Progenitor cell of endocrine pancreas (in vitro differentiated cells): ENCODE measurements at regions not wholly inside any gene's neighbourhood (a gene's known extent, or its start where the extent isn't known, plus 50 kb on each side); places are given as distances from the start of the nearest gene placed in this dataset.

Experiments used
- DNase-seq: peaks from one replicate; pipeline ENCODE4 v3.0.0; 2021; ENCODE audit warnings: low spot score; ENCODE audit not compliant: unreplicated experiment
- H3K27ac Mint-ChIP-seq: 2 replicates; pipeline ENCODE4 v1.8.0; 2021; ENCODE audit warnings: mild to moderate bottlenecking, moderate library complexity, mixed read lengths
- H3K27me3 Mint-ChIP-seq: 2 replicates; pipeline ENCODE4 v1.8.0; 2021; ENCODE audit warnings: mixed read lengths
- H3K36me3 Mint-ChIP-seq: 2 replicates; pipeline ENCODE4 v1.8.0; 2022; ENCODE audit warnings: mixed read lengths; ENCODE audit not compliant: insufficient read depth
- H3K4me1 Mint-ChIP-seq: 2 replicates; pipeline ENCODE4 v1.8.0; 2021; ENCODE audit warnings: low read depth, mixed read lengths
- H3K4me3 Mint-ChIP-seq: 2 replicates; pipeline ENCODE4 v1.8.0; 2021; ENCODE audit warnings: low read depth, mild to moderate bottlenecking, moderate library complexity, mixed read lengths
- H3K9me3 Mint-ChIP-seq: 2 replicates; pipeline ENCODE4 v1.8.0; 2021; ENCODE audit warnings: low read depth, mixed read lengths
- CTCF ChIP-seq: fragments of 200-600 bp; sonication (generic); IDR thresholded peaks from one replicate; pipeline ENCODE4 v1.5.0; 2021; ENCODE audit warnings: antibody characterized with exemption, mild to moderate bottlenecking; ENCODE audit not compliant: unreplicated experiment

- DNase-seq, result no peak
- no peaks in the 10 kb centered on the region for H3K27me3 Mint-ChIP-seq
- no peak overlapping the region for H3K27ac Mint-ChIP-seq
- no peaks in the 10 kb centered on the region for H3K9me3 Mint-ChIP-seq
- TF ChIP-seq CTCF, result no peak
- H3K4me3 Mint-ChIP-seq, result no peak overlapping the region
- no peaks in the 10 kb centered on the region for H3K36me3 Mint-ChIP-seq
- peaks cover 11% of the 10 kb centered on the region for H3K4me1 Mint-ChIP-seq
Observed at GRCh38 chr4:111698361-111698760, 446.9 kb upstream of the FAM241A start.

GRCh38 chr4:111699165-111699564 lies 446.1 kb upstream of the FAM241A start:
- Mint-ChIP-seq H3K4me1 (peaks cover 11% of the 10 kb centered on the region), H3K27ac (no peak overlapping the region), H3K27me3 (no peaks in the 10 kb centered on the region), H3K36me3 (no peaks in the 10 kb centered on the region), H3K4me3 (no peak overlapping the region), H3K9me3 (no peaks in the 10 kb centered on the region)
- no peak for DNase-seq
- no peak for TF ChIP-seq CTCF

GRCh38 chr4:111701102-111701501 lies 444.2 kb upstream of the FAM241A start:
- Mint-ChIP-seq H3K36me3 (no peaks in the 10 kb centered on the region), H3K9me3 (no peaks in the 10 kb centered on the region), H3K4me1 (peaks cover 13% of the 10 kb centered on the region), H3K27me3 (no peaks in the 10 kb centered on the region), H3K4me3 (no peak overlapping the region), H3K27ac (no peak overlapping the region)
- no peak for TF ChIP-seq CTCF
- no peak for DNase-seq

- no peak overlapping the region for H3K4me3 Mint-ChIP-seq
- no peaks in the 10 kb centered on the region for H3K27me3 Mint-ChIP-seq
Observed at GRCh38 chr4:111707491-111707890, 437.8 kb upstream of the FAM241A start.

GRCh38 chr4:111712093-111712677 lies 433.1 kb upstream of the FAM241A start:
- H3K4me3 Mint-ChIP-seq, result no peak overlapping the region

More at GRCh38 chr4:111707491-111707890, 437.8 kb upstream of the FAM241A start:
- Mint-ChIP-seq H3K4me1 (peaks cover 8% of the 10 kb centered on the region), H3K27ac (no peak overlapping the region), H3K9me3 (no peaks in the 10 kb centered on the region), H3K36me3 (no peaks in the 10 kb centered on the region)
- no peak for DNase-seq
- TF ChIP-seq CTCF, result no peak

More at GRCh38 chr4:111712093-111712677, 433.1 kb upstream of the FAM241A start:
- Mint-ChIP-seq H3K36me3 (no peaks in the 10 kb centered on the region), H3K9me3 (no peaks in the 10 kb centered on the region), H3K27ac (no peak overlapping the region), H3K27me3 (no peaks in the 10 kb centered on the region), H3K4me1 (peaks cover 14% of the 10 kb centered on the region)
- no peak for DNase-seq
- TF ChIP-seq CTCF, result no peak
